ENCODE measurements at regions not wholly inside any gene's neighbourhood (a gene's known extent, or its start where the extent isn't known, plus 50 kb on each side); places are given as distances from the start of the nearest gene placed in this dataset.
"Not testable (repeated sequence)": the region's sequence is repeated elsewhere in the genome, so short reads cannot be mapped to it uniquely, and the experiment has no call there.

DNA sequence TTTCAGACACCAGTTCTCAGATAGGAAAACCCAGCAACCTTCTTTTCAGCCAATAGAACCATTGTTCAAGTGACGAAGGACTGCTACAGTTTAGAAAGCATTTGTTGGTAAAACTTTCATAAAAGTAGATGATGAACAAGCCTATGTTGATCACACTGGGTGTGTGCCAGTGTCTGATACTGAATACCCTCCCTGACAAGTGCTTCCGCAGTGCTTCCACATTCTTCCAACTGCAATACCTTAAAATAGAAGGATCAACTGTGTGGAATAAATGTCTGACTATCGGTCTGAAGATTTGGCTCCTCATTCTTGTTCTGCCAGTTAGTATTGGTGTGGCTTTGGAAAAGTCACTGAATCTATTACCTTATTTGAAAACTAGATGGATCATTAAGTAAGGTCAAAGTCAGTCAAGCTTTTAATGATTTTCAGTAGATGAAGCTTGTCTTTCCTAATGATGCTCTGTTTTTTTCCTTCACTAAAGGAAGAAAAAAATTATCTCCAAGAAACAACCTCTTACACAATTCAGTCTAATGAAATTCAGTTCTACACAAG is 479.4 kb upstream of the CBLB start:
- DNase-seq (ENCODE audit: low spot score), result no peak

DNA sequence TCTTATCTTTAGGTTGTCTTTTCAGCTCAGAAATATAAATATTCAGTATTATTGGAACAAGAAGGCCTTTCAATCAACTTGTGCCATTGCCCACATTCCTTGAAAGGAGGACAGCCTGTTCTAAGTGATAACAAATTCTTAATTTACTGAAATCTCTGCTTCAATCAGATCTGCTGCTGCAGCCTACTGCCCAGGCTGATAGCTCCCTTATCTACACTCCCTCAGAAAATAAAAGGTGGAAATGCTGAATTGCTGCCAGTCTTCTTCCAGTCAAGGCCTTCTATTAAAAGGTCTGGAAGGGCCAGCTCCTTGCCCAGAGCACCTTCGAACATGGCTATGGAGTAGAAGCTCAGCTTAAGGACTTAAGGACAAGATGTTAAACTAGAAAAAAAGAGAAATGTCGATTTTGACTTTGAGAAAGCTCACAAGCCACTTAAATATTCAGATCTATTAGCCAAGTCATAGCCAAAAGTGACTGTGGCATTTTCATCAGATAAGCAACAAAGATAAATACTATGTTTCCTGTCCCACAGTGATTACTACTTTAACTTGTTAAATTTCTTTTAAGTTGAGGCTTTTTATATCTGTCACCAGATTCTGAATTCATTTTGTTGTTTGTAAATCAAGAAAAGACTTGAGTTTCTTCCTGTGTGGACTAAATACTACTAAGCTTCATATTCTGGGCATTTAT is 480.5 kb upstream of the CBLB start:
- no peak for DNase-seq (ENCODE audit: low spot score)

DNA sequence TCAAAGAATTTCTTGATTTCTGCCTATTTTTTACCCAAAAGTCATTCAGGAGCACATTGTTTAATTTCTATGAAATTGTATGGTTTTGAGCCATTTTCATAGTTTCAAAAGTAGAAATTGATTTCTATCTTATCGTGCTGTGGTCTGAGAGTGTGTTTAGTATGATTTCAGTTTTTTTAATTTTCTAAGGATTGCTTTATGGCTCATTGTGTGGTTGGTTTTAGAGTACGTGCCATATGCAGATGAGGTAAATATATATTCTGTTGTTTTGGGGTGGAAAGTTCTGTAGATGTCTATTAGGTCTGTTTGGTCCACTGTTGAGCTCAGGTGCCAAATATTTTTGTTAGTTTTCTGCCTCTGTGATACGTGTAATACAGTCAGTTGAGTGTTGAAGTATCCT is 487.1 kb upstream of the CBLB start:
- DNase-seq (ENCODE audit: low spot score), result no peak

DNA sequence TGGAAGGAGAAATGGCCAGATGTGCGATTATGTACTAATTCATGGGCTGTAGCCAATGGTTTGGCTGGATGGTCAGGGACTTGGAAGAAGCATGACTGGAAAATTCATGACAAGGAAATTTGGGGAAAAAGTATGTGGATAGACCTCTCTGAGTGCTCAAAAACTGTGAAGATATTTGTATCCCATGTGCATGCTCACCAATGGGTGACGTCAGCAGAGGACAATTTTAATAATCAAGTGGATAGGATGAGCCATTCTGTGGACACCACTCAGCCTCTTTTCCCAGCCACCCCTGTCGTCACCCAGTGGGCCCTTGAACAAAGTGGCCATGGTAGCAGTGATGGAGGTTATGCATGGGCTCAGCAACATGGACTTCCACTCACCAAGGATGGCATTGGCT is 490.9 kb upstream of the CBLB start:
- no peak for DNase-seq (ENCODE audit: low spot score)

DNA sequence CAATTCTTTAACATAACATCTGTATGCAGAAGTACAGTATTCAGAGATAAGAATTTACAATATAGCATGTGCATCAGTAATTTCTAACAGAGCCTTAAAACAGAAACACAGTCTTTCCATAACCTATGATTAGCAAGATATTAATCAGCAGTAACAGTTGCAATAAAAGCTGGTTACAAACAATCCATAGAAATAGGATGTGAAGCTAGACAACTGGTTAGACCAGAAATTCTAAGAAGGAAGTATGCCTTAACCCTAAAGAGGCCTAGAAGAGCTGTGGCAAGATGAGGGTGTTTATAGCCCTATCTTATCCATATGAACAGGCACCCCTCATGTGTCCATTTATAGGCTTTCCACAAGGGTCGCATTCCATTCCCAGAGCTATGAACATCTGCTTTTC is 492.1 kb upstream of the CBLB start:
- not testable (repeated sequence) for DNase-seq (ENCODE audit: low spot score)

DNA sequence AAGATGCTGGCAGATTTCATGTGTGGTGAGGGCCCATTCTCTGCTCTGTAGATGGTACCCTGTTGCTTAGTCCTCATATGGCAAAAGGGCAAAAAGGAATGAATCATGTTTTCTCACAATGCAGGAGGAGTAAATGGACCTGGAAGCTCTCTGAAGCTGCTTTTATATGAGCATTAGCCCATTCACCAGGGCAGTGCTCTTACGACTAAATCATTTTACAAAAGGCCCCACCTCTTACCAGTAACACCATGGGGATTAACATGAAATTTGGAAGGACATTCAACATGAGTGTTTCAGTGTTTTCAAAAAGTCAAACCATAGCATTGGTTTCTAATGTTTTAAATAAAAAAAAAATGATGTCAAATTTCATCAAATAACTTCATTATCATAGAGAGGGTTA is 495.7 kb upstream of the CBLB start:
- no peak for DNase-seq (ENCODE audit: low spot score)

DNA sequence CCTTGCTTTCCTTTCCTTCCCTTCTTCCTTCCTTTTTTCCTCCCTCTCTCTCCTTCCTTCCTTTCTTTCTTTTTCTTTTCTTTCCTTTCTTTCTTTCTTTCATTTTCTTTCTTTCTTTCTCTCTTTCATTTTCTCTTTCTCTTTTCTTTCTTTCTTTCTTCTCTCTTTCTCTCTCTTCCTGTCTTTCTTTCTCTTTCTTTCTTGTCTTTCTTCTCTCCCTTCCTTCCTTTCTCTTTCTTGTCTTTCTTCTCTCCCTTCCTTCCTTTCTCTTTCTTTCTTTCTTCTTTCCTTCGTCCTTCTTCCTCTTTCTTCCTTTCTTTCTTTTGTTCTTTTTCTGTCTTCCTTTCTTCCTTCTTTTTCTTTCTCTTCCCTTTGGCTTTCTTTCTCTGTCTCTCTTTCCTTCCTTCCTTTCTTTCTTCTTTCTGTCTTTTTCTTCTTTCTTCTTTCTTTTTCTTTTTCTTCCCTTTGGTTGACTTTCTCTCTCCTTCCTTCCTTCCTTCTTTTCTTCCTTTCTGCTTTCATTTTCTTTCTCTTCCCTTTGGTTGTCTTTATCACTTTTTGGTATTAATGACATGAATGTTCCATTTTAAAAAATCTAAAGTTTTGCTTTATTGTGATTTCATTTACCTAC is 496.4 kb upstream of the CBLB start:
- no peak for DNase-seq (ENCODE audit: low spot score)

DNA sequence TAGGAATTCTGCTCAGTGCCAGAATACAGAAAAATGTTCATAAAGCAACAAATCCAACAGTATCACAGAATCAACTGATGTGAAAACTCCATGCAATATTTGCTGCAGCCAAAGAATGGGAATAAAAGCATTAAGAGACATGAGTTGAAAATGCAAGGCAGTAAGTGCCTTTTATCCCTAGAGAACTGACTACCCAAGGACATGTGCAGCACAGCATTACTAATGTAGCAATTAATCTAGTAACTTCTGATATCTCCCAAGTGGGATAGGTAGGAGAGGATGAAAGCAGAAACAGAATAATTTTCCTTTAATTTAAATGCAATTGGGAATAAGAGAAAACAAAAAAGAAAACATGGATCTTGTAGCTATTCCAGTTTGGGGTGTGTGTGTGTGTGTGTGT is 497.5 kb upstream of the CBLB start:
- no peak for DNase-seq (ENCODE audit: low spot score)

DNA sequence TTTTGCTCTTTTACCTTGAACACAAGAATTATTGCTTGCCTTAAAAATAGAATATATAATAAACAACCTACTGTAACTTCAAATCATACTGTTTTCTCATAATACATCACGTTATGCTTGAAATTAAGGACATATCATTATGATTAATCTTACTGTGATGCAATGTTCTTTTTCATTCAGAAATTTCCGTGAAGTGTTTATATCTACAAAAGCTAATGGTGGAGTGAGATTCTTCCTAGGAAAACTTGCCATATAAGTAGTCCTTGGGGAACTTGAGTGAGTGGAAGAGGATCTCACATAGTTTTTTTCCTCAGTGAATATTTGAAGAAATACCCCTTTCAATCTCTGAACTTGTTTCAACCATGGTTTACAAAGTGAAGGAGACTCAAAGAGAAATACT is 498.7 kb upstream of the CBLB start:
- DNase-seq (ENCODE audit: low spot score), result no peak

DNA sequence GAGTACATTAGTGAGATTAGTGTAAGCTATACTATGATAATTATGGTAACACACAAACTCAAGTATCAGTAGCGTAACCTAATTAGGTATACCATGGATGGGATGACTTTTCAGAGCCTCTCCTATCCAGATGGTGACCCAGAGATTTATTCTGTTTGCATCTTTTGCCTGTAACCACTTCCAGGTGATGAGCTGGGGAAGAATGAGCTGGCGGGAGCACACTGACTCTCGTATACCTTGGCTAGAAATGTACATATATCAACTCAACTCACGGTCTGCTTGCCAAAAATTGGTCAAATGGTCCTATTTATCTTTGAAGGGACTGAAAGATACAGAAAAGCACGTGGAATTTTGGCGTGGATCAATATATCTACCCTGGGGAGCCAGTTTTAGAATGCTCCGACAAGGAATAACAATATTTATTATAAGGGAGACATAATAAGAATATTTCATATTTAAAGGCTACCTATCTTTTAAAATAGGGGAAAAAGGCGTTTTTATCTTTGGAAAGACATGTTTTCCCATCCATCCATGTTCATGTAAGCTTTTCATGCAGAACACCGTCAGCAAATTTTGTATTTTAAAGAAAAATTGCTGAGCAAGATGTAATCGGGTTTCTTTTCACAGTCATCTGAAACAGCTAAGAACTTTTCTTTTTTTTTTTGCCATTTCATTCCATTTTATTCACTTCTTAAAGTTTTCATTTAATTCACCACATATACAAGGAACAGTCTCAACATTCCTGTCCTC is 502.6 kb upstream of the CBLB start:
- DNase-seq (ENCODE audit: low spot score), result no peak

DNA sequence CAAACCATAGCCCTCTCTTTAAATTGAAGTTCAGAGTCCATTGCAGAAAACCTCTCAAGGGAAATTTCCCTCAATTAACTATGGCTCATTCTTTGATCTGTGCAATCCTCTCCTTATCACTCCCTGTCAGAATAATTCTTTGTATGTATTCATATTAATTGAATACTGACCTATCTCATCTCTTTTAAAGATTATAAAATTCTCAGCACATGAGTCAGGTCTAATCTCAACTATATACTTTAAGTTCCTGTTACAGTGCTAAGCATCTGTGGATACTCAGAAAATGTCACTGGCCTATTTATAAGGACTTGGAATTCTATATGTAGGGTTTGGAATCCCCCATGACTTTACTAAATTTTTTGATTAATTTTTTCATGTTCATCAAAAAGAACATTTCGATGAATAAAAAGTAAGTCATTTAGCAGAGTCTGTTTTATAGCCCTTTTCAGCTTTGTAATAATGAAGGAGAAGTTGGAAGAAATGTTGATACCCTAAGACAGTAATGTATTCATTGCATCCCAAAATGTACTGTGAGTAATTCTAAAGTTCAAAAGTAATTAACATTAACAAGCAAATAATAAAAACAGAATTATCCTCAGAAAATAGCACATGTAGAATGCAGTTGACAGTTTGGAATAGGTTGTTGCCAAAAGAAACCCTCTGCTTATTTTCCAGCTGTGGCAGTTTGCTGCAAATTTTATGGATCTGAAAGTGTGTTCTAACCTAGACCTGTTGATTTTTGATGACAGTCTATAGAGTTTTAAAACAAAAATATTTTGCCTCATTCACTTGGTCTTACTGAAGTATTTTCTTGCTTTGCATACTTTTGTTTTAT is 503.4 kb upstream of the CBLB start:
- no peak for DNase-seq (ENCODE audit: low spot score)

DNA sequence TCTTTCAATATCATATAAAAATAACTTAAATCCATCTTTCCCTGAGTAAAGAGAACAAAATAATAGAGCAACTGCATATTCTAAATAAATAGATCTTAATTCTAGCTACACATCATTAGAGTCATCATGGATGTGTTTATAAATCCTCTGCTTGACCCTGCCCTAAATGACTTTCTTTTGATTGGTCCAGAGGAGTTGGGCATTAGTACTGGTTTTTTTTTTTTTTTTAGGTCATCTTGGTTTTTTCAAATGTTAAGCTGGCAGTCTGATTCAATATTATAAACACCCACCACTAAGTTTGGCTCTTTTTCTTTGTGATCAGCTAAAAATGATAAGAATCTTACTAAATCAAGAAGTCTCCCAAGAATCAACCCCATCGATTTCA is 504.0 kb upstream of the CBLB start:
- DNase-seq (ENCODE audit: low spot score), result no peak

DNA sequence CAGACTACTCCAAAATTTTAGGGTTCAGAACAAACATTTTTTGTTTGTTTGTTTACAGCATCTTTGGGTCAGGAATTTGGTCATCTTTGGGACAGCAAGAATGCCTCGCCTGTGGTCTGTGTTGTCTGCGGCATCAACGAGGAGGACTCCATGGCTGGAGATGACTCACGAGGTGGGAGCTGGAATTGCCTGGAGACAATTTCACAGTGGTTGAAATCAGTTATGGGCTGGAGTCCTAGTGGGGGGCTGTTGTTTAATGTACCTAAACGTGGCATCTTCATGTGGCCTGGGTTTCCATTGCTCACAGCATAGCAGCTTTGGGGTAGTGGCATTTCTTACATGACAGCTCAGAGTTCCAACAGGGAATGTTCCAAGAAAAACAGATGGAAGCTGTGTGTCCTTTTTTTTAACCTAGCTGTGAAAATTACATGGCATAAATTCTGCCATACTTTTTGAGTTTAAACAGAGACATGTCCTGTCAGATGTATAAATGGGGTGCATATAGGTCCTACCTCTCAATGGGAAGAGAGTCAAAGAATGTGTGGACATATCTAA is 507.3 kb upstream of the CBLB start:
- DNase-seq (ENCODE audit: low spot score), result no peak

DNA sequence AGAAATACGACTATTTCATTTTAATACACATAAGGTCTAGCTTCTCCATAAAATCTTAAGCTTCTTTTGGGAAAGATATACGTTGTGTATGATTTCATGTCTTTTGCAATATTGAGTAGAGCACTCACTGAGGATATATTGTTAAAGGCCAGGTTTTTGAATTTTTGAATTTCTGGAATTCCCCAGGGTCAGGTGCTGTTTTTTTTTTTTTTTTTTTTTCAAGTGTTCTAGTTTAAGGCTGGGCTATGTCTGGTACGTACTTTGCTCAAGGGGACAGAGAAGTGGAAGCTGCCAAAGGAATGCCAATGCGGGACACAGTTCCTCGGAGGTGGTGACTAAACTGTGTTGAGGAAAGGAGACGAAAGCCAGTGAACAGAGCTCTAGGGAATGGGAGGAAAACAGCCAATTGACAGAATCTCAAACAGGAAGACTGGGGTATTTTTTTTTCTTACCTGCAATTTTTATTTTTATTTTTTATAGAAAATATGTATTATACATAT is 510.5 kb upstream of the CBLB start:
- no peak for DNase-seq (ENCODE audit: low spot score)

DNA sequence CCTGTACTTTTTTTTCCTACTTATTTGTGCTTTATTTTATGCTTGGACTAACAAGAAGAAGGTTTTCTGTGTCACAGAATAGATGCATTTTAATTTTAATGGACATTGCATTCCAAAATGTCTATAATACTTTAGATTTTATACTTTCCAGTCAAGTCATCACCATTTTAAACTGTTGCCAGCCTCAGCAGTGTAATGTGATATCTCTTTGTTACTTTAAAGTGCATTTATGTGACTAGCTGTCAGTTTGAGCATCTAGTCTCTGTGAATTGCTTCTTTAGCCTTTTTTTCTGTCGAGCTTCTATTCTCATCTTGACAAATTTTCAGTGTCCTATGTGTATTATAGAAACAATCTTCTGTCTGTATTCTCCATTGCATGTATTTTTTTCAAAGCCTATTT is 511.4 kb upstream of the CBLB start:
- DNase-seq (ENCODE audit: low spot score), result no peak

DNA sequence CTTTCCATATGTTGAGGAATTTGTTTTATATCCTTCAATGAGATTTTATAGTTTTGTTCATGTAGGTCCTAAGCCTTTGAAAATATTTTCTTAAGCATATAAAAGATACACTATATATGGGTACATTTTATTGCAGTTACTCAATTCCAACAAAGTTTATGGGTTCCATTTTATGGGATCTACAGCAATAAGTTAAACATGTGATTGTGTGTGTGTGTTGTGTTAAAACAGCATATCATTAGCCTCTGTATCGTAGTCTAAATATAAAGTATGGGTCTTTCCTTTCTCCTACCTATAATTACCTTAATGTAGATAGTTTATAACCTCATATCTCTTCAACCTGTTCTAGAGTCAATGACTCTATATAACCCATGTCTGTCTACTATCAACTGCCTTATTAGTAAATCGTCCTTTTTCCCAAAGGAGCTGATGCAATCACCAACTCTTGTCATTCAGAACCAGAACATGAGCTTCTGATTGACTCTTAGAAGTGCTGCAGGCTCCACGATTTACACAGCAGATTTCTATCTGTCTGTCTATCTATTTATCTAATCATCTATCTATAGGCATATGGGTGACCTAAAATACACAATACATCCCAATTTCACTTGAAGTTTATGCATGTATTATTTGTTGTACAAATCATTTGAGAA is 512.6 kb upstream of the CBLB start:
- no peak for DNase-seq (ENCODE audit: low spot score)

DNA sequence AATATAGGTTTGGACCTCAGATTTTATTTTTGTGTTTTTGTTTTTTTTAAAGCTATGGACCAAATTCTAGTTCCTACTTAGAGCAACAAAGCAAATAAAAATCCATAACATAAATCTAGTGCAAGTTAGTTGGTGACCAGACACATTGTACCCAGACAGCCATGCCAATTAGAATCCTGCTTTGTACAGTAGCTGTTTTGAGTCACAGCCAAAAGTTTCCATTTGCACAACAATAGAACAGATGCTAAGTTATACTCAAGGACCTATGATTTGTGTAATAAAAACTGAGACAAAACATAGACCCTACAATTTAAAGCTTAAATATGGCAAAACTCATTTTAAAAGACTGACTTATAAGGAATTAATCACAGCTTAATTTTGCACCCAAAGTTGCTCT is 513.1 kb upstream of the CBLB start:
- DNase-seq (ENCODE audit: low spot score), result no peak

DNA sequence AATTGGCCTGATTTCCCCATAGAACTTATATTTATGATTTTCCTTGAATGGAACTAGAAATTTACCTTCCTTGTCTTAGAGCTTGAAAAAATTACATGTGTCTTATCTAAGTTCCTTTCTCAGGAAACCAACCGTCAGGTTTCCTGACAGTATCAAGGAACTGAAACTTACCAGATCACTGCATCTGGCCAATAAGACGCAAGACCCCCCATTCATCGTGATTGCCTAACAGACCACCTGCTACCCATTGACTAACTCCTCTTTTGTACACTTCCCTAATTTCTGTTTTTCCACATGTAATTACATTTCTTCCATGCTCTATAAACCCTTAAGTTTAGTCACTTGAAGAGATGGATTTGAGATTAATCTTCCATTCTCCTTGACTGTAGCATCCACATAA is 517.2 kb upstream of the CBLB start:
- DNase-seq (ENCODE audit: low spot score), result no peak

DNA sequence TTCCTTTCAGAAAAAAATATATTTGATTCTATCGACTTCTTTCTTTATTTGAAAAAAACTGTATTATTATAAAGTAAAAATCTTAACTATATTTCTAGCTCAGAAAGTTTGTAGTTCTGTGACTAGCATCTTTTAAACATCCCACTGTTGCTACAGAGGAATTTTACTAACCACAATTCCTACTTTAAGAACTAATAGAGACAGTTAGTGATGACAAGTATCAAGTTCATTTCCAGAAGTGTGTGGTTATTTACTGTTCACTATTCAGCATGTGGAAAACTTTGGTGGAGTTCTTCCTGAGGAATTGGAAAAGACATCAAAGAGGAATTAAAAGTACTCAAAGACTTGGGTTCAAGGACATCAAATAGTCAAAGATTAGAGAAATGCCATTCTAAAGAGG is 524.1 kb upstream of the CBLB start:
- DNase-seq (ENCODE audit: low spot score), result no peak

DNA sequence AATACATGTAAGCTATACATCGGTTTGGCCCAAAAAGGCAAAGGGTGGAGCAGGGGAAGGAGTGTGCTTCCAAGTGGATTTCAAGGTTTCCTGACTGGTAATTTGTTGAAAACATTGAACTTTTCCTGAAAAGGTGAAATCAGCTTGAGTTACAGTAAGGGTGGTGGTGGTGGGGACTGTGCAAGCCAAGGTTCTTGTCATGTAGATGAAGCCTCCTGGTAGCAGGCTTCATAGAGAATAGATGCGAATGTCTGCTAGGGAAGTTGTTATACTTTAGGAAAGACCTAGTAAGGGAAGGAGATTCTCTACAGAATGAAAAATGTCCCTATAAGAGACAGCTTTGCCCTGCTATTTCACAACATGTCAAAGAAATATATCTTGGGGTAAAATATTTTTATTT is 528.2 kb upstream of the CBLB start:
- DNase-seq (ENCODE audit: low spot score), result no peak

DNA sequence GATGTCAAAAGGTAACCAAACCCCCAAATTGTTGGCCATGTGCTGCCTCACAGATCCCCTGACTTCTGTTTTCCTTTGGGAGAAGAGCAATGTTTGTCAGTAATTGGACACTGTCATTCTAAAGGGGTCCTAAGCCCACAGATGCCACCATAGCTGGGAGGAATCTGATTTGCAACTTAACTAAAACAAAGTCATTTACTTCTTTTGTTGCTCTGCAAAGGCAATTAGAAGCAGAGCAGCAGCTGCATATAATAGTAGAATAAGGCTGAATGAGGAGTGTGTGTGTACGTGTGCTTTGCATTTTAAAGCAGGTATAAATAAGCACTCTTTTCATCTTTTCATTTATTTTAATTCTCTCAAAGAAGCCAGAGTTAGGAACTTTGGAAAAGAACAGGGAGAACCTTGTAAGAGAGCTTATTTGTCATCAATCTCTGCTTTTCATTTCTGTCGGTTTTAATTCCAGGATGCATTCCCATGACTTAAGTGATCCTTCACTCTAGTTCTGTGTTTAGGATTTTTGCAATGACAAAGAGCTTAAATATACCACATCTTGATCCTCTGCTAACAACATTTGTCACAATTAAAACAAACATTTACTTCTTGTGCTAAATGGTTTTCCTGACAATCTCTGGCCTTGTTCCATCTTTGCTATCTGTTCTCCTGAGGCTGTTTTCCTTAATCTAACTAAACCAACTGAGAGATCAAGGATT is 530.2 kb upstream of the CBLB start:
- no peak for DNase-seq (ENCODE audit: low spot score)

Measured in ecto neural progenitor cell (in vitro differentiated cells).